Endothelial cell of umbilical vein (primary cell): ENCODE measurements at regions not wholly inside any gene's neighbourhood (a gene's known extent, or its start where the extent isn't known, plus 50 kb on each side); places are given as distances from the start of the nearest gene placed in this dataset.

Experiments
- BruUV-seq: library from RNA; stranded (reverse); fragments of 400-500 nt; replicated peaks from 2 replicates; lab custom pipeline; 2021; lab: Mats Ljungman, UMichigan
- CTCF ChIA-PET: fragments of 300-600, 350-600 bp; sonication (Branson Sonifier 250); formaldehyde crosslinking; loops from one replicate; lab custom pipeline; 2021; ENCODE audit warnings: antibody characterized with exemption, inconsistent platforms; lab: Charles Lee
- POLR2A ChIA-PET: fragments of 300-600, 350-600 bp; sonication (Branson Sonifier 250); formaldehyde crosslinking; loops from one replicate; lab custom pipeline; 2021; ENCODE audit warnings: antibody characterized with exemption, inconsistent platforms; lab: Charles Lee
- DNase-seq: peaks from one replicate; pipeline ENCODE4 v3.0.0-alpha.2; 2011; ENCODE audit warnings: low read depth, low spot score
- FAIRE-seq: peaks from 2 replicates; lab custom pipeline; 2011; peaks lifted over from hg19 to GRCh38; lab: Jason Lieb, UNC
- H2AFZ ChIP-seq: 2 replicates; pipeline ENCODE4 v1.6.0; 2012; ENCODE audit warnings: low read depth, low read length, control low read depth, inconsistent platforms
- H3K27ac ChIP-seq: 2 replicates; pipeline ENCODE4 v1.5.1; 2011; ENCODE audit warnings: low read depth, mild to moderate bottlenecking, control low read depth, low read length, moderate library complexity; ENCODE audit not compliant: insufficient read depth
- H3K27me3 ChIP-seq, 2 experiments: 2 replicates each; pipeline versions ENCODE4 v1.6.0 to v1.6.1; 2011; ENCODE audit warnings: low read length in 2 of 2, mixed read lengths in 1 of 2; ENCODE audit not compliant: control insufficient read depth in 2 of 2, insufficient read depth in 2 of 2
- H3K36me3 ChIP-seq, 2 experiments: 2 replicates in 1 of 2; 3 replicates in 1 of 2; pipeline ENCODE4 v1.5.1; 2011; ENCODE audit warnings: low read length in 2 of 2, mild to moderate bottlenecking in 1 of 2, moderate library complexity in 1 of 2; ENCODE audit not compliant: control insufficient read depth in 2 of 2, insufficient read depth in 2 of 2; ENCODE audit errors: extremely low read depth in 1 of 2
- H3K4me1 ChIP-seq: 3 replicates; pipeline ENCODE4 v1.5.1; 2011; ENCODE audit warnings: mild to moderate bottlenecking, low read length; ENCODE audit not compliant: control insufficient read depth, insufficient read depth; ENCODE audit errors: extremely low read depth
- H3K4me2 ChIP-seq: 2 replicates; pipeline ENCODE4 v1.6.1; 2011; ENCODE audit warnings: low read length, control low read depth, mixed read lengths; ENCODE audit not compliant: insufficient read depth
- H3K4me3 ChIP-seq, 3 experiments: fragments of 200-600 bp in 1 of 3; sonication (generic), shearing (Covaris generic) in 1 of 3; replicated peaks in 1 of 3; 2 replicates each; pipeline ENCODE4 v1.5.1; 2011 to 2016; ENCODE audit warnings: control low read depth in 3 of 3, low read length in 3 of 3, mild to moderate bottlenecking in 2 of 3, inconsistent platforms in 1 of 3, low read depth in 1 of 3, moderate library complexity in 1 of 3; ENCODE audit not compliant: insufficient read depth in 1 of 3
- H3K79me2 ChIP-seq: 2 replicates; pipeline ENCODE4 v1.6.0; 2012; ENCODE audit warnings: low read length, inconsistent platforms; ENCODE audit not compliant: control insufficient read depth, insufficient read depth
- H3K9ac ChIP-seq: replicated peaks from 2 replicates; pipeline ENCODE3; 2011; ENCODE audit warnings: low read length, control low read depth; ENCODE audit not compliant: insufficient read depth; ENCODE audit errors: extremely low read depth
- H3K9me1 ChIP-seq: replicated peaks from 3 replicates; pipeline ENCODE4 v1.6.0; 2011; ENCODE audit warnings: mild to moderate bottlenecking, low read length; ENCODE audit not compliant: control insufficient read depth, insufficient read depth; ENCODE audit errors: extremely low read depth
- H3K9me3 ChIP-seq: replicated peaks from 2 replicates; pipeline ENCODE4 v1.5.1; 2012; ENCODE audit warnings: low read length, inconsistent platforms; ENCODE audit not compliant: control insufficient read depth, insufficient read depth
- H4K20me1 ChIP-seq: replicated peaks from 2 replicates; pipeline ENCODE3; 2011; ENCODE audit warnings: mild to moderate bottlenecking, low read length; ENCODE audit not compliant: control insufficient read depth, insufficient read depth; ENCODE audit errors: extremely low read depth
- EZH2 ChIP-seq: IDR thresholded peaks from 2 replicates; pipeline ENCODE4 v1.6.1; 2012; ENCODE audit warnings: borderline replicate concordance, low read depth, mild to moderate bottlenecking, moderate library complexity, low read length, inconsistent platforms; ENCODE audit not compliant: severe bottlenecking
- FOS ChIP-seq: IDR thresholded peaks from 2 replicates; pipeline ENCODE4 v1.6.1; 2011; ENCODE audit warnings: mild to moderate bottlenecking, low read length, moderate library complexity, borderline replicate concordance; ENCODE audit not compliant: insufficient read depth
- GATA2 ChIP-seq: IDR thresholded peaks from 2 replicates; pipeline ENCODE4 v1.7.0; 2011; ENCODE audit warnings: low read depth, mild to moderate bottlenecking, moderate library complexity, mixed read lengths, low read length; ENCODE audit not compliant: insufficient read length, insufficient read depth
- JUN ChIP-seq: IDR thresholded peaks from 2 replicates; pipeline ENCODE4 v1.6.1; 2011; ENCODE audit warnings: borderline replicate concordance, low read depth; ENCODE audit not compliant: insufficient read length, insufficient read depth
- MYC ChIP-seq: IDR thresholded peaks from one replicate; pipeline ENCODE4 v1.6.1; 2011; ENCODE audit warnings: mild to moderate bottlenecking, low read depth, low read length
- POLR2A ChIP-seq: IDR thresholded peaks from 2 replicates; pipeline ENCODE4 v1.6.1; 2012; ENCODE audit warnings: low read depth, mild to moderate bottlenecking, control low read depth, low read length
- POLR2AphosphoS5 ChIP-seq: IDR thresholded peaks from 2 replicates; pipeline ENCODE4 v1.6.1; 2012; ENCODE audit warnings: low read depth, mild to moderate bottlenecking, control low read depth, low read length, moderate library complexity; ENCODE audit not compliant: insufficient read depth
- dilution Hi-C: fragments of 300-500 bp; cut with MboI; formaldehyde crosslinking; loops from one replicate; pipeline ENCODE4 v1.15.0; 2019; ENCODE audit warnings: low sequenced_read_pairs; ENCODE audit not compliant: extremely low pct_ligation_motif_present
- intact Hi-C: fragments of 100-400 bp; cut with micrococcal nuclease; formaldehyde crosslinking; loops from one replicate; pipeline ENCODE4 v1.10.0; 2022
- TF ChIP-seq, protein P1 (sequence below): IDR thresholded peaks from 2 replicates; pipeline ENCODE4 v1.6.1; 2011; ENCODE audit not compliant: insufficient read depth, insufficient read length
- TF ChIP-seq, protein P2 (sequence below), 2 donors: IDR thresholded peaks; 1 replicate in 1 of 2; 2 replicates in 1 of 2; pipeline ENCODE4 v1.5.1; 2011; ENCODE audit warnings: low read length in 2 of 2, mild to moderate bottlenecking in 2 of 2, moderate library complexity in 2 of 2, control low read depth in 1 of 2, inconsistent platforms in 1 of 2, low read depth in 1 of 2; ENCODE audit not compliant: insufficient read depth in 1 of 2; ENCODE audit errors: extremely low read depth in 1 of 2

DNA sequence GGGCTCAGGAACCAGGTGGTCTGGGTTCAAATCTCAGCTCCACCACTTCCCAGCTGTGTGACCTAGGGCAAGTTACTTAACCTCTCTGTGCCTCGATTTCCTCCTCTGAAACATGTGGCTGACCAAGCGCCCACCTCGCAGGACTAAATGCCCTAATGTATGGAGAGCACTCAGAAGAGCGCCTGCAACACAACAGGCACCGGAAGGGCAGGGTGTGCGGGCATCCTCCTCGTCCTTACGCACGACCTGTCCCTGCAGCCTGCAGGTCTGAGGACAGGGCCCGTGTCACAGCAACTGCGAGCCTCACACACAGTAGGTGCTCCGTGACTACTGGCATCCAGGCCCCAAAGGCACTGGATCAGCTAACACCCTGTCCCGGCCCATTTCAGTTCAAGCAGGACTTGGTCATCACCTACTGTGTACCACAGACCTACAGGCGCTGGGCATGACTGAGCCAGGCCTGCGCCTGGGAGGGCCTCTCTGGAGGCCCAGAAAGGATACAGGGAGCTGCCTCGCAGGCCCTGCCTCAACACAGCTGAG, 131.5 kb downstream of the NCOR2 start:
- intact Hi-C loops (no loop called here), dilution Hi-C loops (no loop called here)
- no peaks in the 10 kb centered on the region for H4K20me1 ChIP-seq
- H3K9me1 ChIP-seq, result no peaks in the 10 kb centered on the region
- peaks cover 13% of the 10 kb centered on the region for H3K4me1 ChIP-seq
- TF ChIP-seq FOS, result no peak
- TF ChIP-seq MYC, result no peak
- TF ChIP-seq POLR2A, result no peak
- TF ChIP-seq JUN, result no peak
- no peak for TF ChIP-seq EZH2
- no peak for TF ChIP-seq POLR2AphosphoS5
- no peak for TF ChIP-seq GATA2
- TF ChIP-seq, protein P1, sequence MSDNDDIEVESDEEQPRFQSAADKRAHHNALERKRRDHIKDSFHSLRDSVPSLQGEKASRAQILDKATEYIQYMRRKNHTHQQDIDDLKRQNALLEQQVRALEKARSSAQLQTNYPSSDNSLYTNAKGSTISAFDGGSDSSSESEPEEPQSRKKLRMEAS, result no peak
- TF ChIP-seq, protein P2, sequence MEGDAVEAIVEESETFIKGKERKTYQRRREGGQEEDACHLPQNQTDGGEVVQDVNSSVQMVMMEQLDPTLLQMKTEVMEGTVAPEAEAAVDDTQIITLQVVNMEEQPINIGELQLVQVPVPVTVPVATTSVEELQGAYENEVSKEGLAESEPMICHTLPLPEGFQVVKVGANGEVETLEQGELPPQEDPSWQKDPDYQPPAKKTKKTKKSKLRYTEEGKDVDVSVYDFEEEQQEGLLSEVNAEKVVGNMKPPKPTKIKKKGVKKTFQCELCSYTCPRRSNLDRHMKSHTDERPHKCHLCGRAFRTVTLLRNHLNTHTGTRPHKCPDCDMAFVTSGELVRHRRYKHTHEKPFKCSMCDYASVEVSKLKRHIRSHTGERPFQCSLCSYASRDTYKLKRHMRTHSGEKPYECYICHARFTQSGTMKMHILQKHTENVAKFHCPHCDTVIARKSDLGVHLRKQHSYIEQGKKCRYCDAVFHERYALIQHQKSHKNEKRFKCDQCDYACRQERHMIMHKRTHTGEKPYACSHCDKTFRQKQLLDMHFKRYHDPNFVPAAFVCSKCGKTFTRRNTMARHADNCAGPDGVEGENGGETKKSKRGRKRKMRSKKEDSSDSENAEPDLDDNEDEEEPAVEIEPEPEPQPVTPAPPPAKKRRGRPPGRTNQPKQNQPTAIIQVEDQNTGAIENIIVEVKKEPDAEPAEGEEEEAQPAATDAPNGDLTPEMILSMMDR (IDR thresholded peaks at IDR 0.05; ENCODE audit: extremely low read depth in 1 of 2, insufficient read depth in 1 of 2, low read depth in 1 of 2, low read length in 2 of 2), result no peak
- POLR2A ChIA-PET, result no interaction called here
- no peak overlapping the region for H3K4me3 ChIP-seq
- DNase-seq, result no peak
- no peak overlapping the region for H3K9ac ChIP-seq
- no TSS peak for BruUV-seq
- H3K4me2 ChIP-seq, result no peak overlapping the region
- peaks cover 0 to 6% of the 10 kb centered on the region in 2 experiments for H3K36me3 ChIP-seq
- H3K27me3 ChIP-seq, result no peaks in the 10 kb centered on the region
- H3K9me3 ChIP-seq, result no peaks in the 10 kb centered on the region
- H2AFZ ChIP-seq, result no peak overlapping the region
- H3K27ac ChIP-seq, result no peak overlapping the region
- FAIRE-seq, result no peak
- H3K79me2 ChIP-seq, result no peaks in the 10 kb centered on the region
- CTCF ChIA-PET, result interaction anchor here (1.0 kb wide), 1 partner anchor 10 kb away, joined by 3 read pairs; no protein-coding TSS in a partner anchor
